Chondrocyte (in vitro differentiated cells): ENCODE measurements at regions not wholly inside any gene's neighbourhood (a gene's known extent, or its start where the extent isn't known, plus 50 kb on each side); places are given as distances from the start of the nearest gene placed in this dataset.

Experiments used
- DNase-seq: peaks from one replicate; pipeline ENCODE4 v3.0.0; 2021; ENCODE audit warnings: mixed read lengths, low spot score
- H3K27ac Mint-ChIP-seq: one replicate; pipeline ENCODE4 v1.8.0; 2021; ENCODE audit warnings: mild to moderate bottlenecking, moderate library complexity, mixed read lengths; ENCODE audit not compliant: unreplicated experiment
- H3K27me3 Mint-ChIP-seq: 2 replicates; pipeline ENCODE4 v1.8.0; 2021; ENCODE audit warnings: low read depth, mixed read lengths
- H3K36me3 Mint-ChIP-seq: 2 replicates; pipeline ENCODE4 v1.8.0; 2021; ENCODE audit warnings: low read depth, mixed read lengths
- H3K4me1 Mint-ChIP-seq: 2 replicates; pipeline ENCODE4 v1.8.0; 2021; ENCODE audit warnings: low read depth, mild to moderate bottlenecking, mixed read lengths
- H3K4me3 Mint-ChIP-seq: one replicate; pipeline ENCODE4 v1.8.0; 2021; ENCODE audit warnings: mild to moderate bottlenecking, moderate library complexity, mixed read lengths; ENCODE audit not compliant: unreplicated experiment
- H3K9me3 Mint-ChIP-seq: 2 replicates; pipeline ENCODE4 v1.8.0; 2021; ENCODE audit warnings: low read depth, mixed read lengths
- CTCF ChIP-seq: fragments of 200-600 bp; sonication (generic); IDR thresholded peaks from 2 replicates; pipeline ENCODE4 v1.5.0; 2021; ENCODE audit warnings: antibody characterized with exemption, mild to moderate bottlenecking, moderate library complexity

- peaks cover 15% of the 10 kb centered on the region for H3K27me3 Mint-ChIP-seq
These were observed 343.4 kb downstream of the CDK5RAP2 start for GRCh38 chr9:120236596-120236995.

DNA sequence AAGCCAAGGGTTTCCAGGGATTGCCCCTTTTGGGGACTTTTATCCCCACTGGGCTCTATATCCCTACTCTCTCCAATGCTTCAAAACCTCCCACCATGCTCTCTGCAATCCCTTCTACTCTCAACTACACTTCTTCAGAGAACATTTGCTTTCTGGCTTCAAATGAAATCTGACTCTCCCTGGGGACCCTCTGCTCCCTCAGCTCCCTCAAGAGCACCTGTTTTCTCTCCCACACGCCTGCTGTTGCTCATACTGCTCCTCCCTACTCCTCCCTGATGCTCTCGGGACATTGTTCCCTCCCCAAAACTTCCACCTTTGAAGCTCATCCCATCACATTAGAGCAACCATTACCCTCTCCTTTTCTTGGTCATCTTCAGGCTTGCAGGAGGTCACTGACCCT is 344.9 kb downstream of the CDK5RAP2 start:
- H3K36me3 Mint-ChIP-seq, result no peaks in the 10 kb centered on the region
- no peak for DNase-seq
- H3K4me1 Mint-ChIP-seq, result no peaks in the 10 kb centered on the region
- peaks cover 17% of the 10 kb centered on the region for H3K27me3 Mint-ChIP-seq
- TF ChIP-seq CTCF, result no peak
- H3K4me3 Mint-ChIP-seq, result no peak overlapping the region
- H3K9me3 Mint-ChIP-seq, result no peaks in the 10 kb centered on the region
- H3K27ac Mint-ChIP-seq, result no peak overlapping the region

More at GRCh38 chr9:120236596-120236995, 343.4 kb downstream of the CDK5RAP2 start:
- DNase-seq, result no peak
- no peaks in the 10 kb centered on the region for H3K9me3 Mint-ChIP-seq
- no peaks in the 10 kb centered on the region for H3K4me1 Mint-ChIP-seq
- no peak overlapping the region for H3K4me3 Mint-ChIP-seq
- no peak for TF ChIP-seq CTCF
- H3K27ac Mint-ChIP-seq, result no peak overlapping the region
- no peaks in the 10 kb centered on the region for H3K36me3 Mint-ChIP-seq

GRCh38 chr9:120230227-120230626 is 349.7 kb downstream of the CDK5RAP2 start:
- no peak for DNase-seq
- H3K4me1 Mint-ChIP-seq, result no peaks in the 10 kb centered on the region
- H3K4me3 Mint-ChIP-seq, result no peak overlapping the region
- no peak overlapping the region for H3K27ac Mint-ChIP-seq
- H3K9me3 Mint-ChIP-seq, result no peaks in the 10 kb centered on the region
- no peak for TF ChIP-seq CTCF
- peaks cover 32% of the 10 kb centered on the region for H3K27me3 Mint-ChIP-seq
- H3K36me3 Mint-ChIP-seq, result no peaks in the 10 kb centered on the region

- Mint-ChIP-seq H3K4me1 (no peaks in the 10 kb centered on the region), H3K4me3 (no peak overlapping the region), H3K9me3 (no peaks in the 10 kb centered on the region), H3K27ac (no peak overlapping the region), H3K27me3 (peaks cover 6% of the 10 kb centered on the region), H3K36me3 (no peaks in the 10 kb centered on the region)
- no peak for TF ChIP-seq CTCF
- no peak for DNase-seq
These were observed 358.1 kb downstream of the CDK5RAP2 start for GRCh38 chr9:120221844-120222243.

- no peak overlapping the region for H3K4me3 Mint-ChIP-seq
- no peaks in the 10 kb centered on the region for H3K4me1 Mint-ChIP-seq
- H3K27me3 Mint-ChIP-seq, result peaks cover 10% of the 10 kb centered on the region
- no peak for DNase-seq
- no peak overlapping the region for H3K27ac Mint-ChIP-seq
- peaks cover 5% of the 10 kb centered on the region for H3K9me3 Mint-ChIP-seq
- TF ChIP-seq CTCF, result no peak
- H3K36me3 Mint-ChIP-seq, result no peaks in the 10 kb centered on the region
These were observed 365.6 kb downstream of the CDK5RAP2 start for GRCh38 chr9:120214332-120214731.
